H9 (cell line): ENCODE measurements at regions not wholly inside any gene's neighbourhood (a gene's known extent, or its start where the extent isn't known, plus 50 kb on each side); places are given as distances from the start of the nearest gene placed in this dataset.

ENCODE experiments used
- DNase-seq: peaks from one replicate; pipeline ENCODE4 v3.0.0-alpha.2; 2017
- H2AFZ ChIP-seq: one replicate; pipeline ENCODE4 v1.6.1; 2013; ENCODE audit warnings: mild to moderate bottlenecking, low read length, control low read depth, moderate library complexity
- H2AK5ac ChIP-seq: 2 replicates; pipeline ENCODE4 v1.6.1; 2013; ENCODE audit warnings: low read length, control low read depth, mixed read lengths; ENCODE audit not compliant: insufficient read length
- H2BK120ac ChIP-seq: one replicate; pipeline ENCODE4 v1.6.1; 2013; ENCODE audit warnings: low read depth, mild to moderate bottlenecking, low read length, control low read depth, inconsistent platforms; ENCODE audit not compliant: poor library complexity, severe bottlenecking
- H2BK12ac ChIP-seq: 2 replicates; pipeline ENCODE4 v1.6.1; 2013; ENCODE audit warnings: low read length, control low read depth, mixed read lengths, low read depth; ENCODE audit not compliant: insufficient read length
- H2BK15ac ChIP-seq: 2 replicates; pipeline ENCODE4 v1.6.1; 2013; ENCODE audit warnings: low read depth, low read length, control low read depth
- H2BK20ac ChIP-seq: one replicate; pipeline ENCODE4 v1.6.1; 2013; ENCODE audit warnings: low read depth, mild to moderate bottlenecking, low read length, control low read depth, inconsistent platforms; ENCODE audit not compliant: poor library complexity, severe bottlenecking
- H2BK5ac ChIP-seq: 2 replicates; pipeline ENCODE4 v1.6.1; 2013; ENCODE audit warnings: low read length, control low read depth, mixed read lengths; ENCODE audit not compliant: insufficient read length
- H3K14ac ChIP-seq: 2 replicates; pipeline ENCODE4 v1.6.1; 2013; ENCODE audit warnings: low read length, control low read depth; ENCODE audit not compliant: insufficient read depth
- H3K18ac ChIP-seq: 2 replicates; pipeline ENCODE4 v1.6.1; 2013; ENCODE audit warnings: low read depth, mild to moderate bottlenecking, mixed read lengths, low read length, control low read depth; ENCODE audit not compliant: insufficient read length
- H3K23ac ChIP-seq: 2 replicates; pipeline ENCODE4 v1.6.1; 2013; ENCODE audit warnings: low read length, control low read depth, mixed read lengths, low read depth; ENCODE audit not compliant: insufficient read length
- H3K23me2 ChIP-seq: 2 replicates; pipeline ENCODE4 v1.6.1; 2013; ENCODE audit warnings: low read depth, mild to moderate bottlenecking, mixed read lengths, low read length, control low read depth; ENCODE audit not compliant: insufficient read length, poor library complexity, severe bottlenecking
- H3K27ac ChIP-seq: 2 replicates; pipeline ENCODE4 v1.5.1; 2013; ENCODE audit warnings: low read length, control low read depth, mixed read lengths, low read depth; ENCODE audit not compliant: insufficient read length
- H3K27me3 ChIP-seq: 2 replicates; pipeline ENCODE4 v1.6.1; 2013; ENCODE audit warnings: low read length, control low read depth, inconsistent platforms; ENCODE audit not compliant: insufficient read depth
- H3K4ac ChIP-seq: 2 replicates; pipeline ENCODE4 v1.6.1; 2013; ENCODE audit warnings: low read depth, mild to moderate bottlenecking, control low read depth, inconsistent platforms, low read length, moderate library complexity
- H3K4me1 ChIP-seq: 2 replicates; pipeline ENCODE4 v1.6.1; 2013; ENCODE audit warnings: low read length, control low read depth, inconsistent platforms; ENCODE audit not compliant: insufficient read depth
- H3K4me2 ChIP-seq: 2 replicates; pipeline ENCODE4 v1.6.1; 2013; ENCODE audit warnings: low read length, control low read depth, mixed read lengths; ENCODE audit not compliant: insufficient read length, insufficient read depth
- H3K56ac ChIP-seq: 2 replicates; pipeline ENCODE4 v1.6.1; 2013; ENCODE audit warnings: low read depth, mild to moderate bottlenecking, mixed read lengths, low read length, control low read depth; ENCODE audit not compliant: insufficient read length
- H3K79me1 ChIP-seq: 2 replicates; pipeline ENCODE4 v1.6.1; 2013; ENCODE audit warnings: low read depth, mild to moderate bottlenecking, moderate library complexity, low read length, control low read depth, inconsistent platforms; ENCODE audit not compliant: insufficient read depth, poor library complexity, severe bottlenecking
- H3K79me2 ChIP-seq: 2 replicates; pipeline ENCODE4 v1.6.1; 2013; ENCODE audit warnings: low read length, control low read depth, inconsistent platforms; ENCODE audit not compliant: insufficient read depth
- H3K9ac ChIP-seq: 2 replicates; pipeline ENCODE4 v1.6.1; 2013; ENCODE audit warnings: low read length, control low read depth, mixed read lengths; ENCODE audit not compliant: insufficient read length; ENCODE audit errors: extremely low read depth
- H3K9me3 ChIP-seq: one replicate; pipeline ENCODE4 v1.6.1; 2013; ENCODE audit warnings: low read depth, low read length, inconsistent platforms; ENCODE audit not compliant: control insufficient read depth
- H3T11ph ChIP-seq: one replicate; pipeline ENCODE4 v1.6.1; 2013; ENCODE audit warnings: mild to moderate bottlenecking, low read length, control low read depth, inconsistent platforms
- H4K20me1 ChIP-seq: one replicate; pipeline ENCODE4 v1.6.1; 2013; ENCODE audit not compliant: control insufficient read depth, insufficient read length, insufficient read depth
- H4K5ac ChIP-seq: 2 replicates; pipeline ENCODE4 v1.6.1; 2013; ENCODE audit warnings: low read depth, mild to moderate bottlenecking, mixed read lengths, low read length, control low read depth; ENCODE audit not compliant: insufficient read length
- H4K8ac ChIP-seq: replicated peaks from 2 replicates; pipeline ENCODE4 v1.6.1; 2013; ENCODE audit warnings: low read length, control low read depth, mixed read lengths, low read depth; ENCODE audit not compliant: insufficient read length
- H4K91ac ChIP-seq: 2 replicates; pipeline ENCODE4 v1.6.1; 2013; ENCODE audit warnings: low read depth, mild to moderate bottlenecking, moderate library complexity, mixed read lengths, low read length, control low read depth; ENCODE audit not compliant: insufficient read length
- H3K27ac Mint-ChIP-seq, 3 experiments: 2 replicates in 2 of 3; 3 replicates in 1 of 3; pipeline ENCODE4 v1.8.0; 2020 to 2021; ENCODE audit warnings: mixed read lengths in 3 of 3, mild to moderate bottlenecking in 1 of 3, moderate library complexity in 1 of 3
- H3K27me3 Mint-ChIP-seq: 2 replicates; pipeline ENCODE4 v1.8.0; 2021; ENCODE audit warnings: low read depth, mild to moderate bottlenecking, moderate library complexity, mixed read lengths
- H3K36me3 Mint-ChIP-seq, 3 experiments: 2 replicates in 2 of 3; 3 replicates in 1 of 3; pipeline ENCODE4 v1.8.0; 2020 to 2021; ENCODE audit warnings: low read depth in 3 of 3, mixed read lengths in 3 of 3; ENCODE audit not compliant: insufficient read depth in 1 of 3
- H3K4me1 Mint-ChIP-seq, 2 experiments: 2 replicates each; pipeline ENCODE4 v1.8.0; 2020; ENCODE audit warnings: mixed read lengths in 2 of 2
- H3K4me3 Mint-ChIP-seq, 2 experiments: 2 replicates in 1 of 2; 3 replicates in 1 of 2; pipeline ENCODE4 v1.8.0; 2020 to 2021; ENCODE audit warnings: mild to moderate bottlenecking in 2 of 2, mixed read lengths in 2 of 2, moderate library complexity in 1 of 2
- H3K9me3 Mint-ChIP-seq, 2 experiments: 2 replicates in 1 of 2; 3 replicates in 1 of 2; pipeline ENCODE4 v1.8.0; 2020; ENCODE audit warnings: mild to moderate bottlenecking in 2 of 2, mixed read lengths in 2 of 2, moderate library complexity in 1 of 2
- CTCF ChIP-seq: fragments of 200-600 bp; sonication (generic); conservative IDR thresholded peaks from 3 replicates; pipeline ENCODE4 v1.8.0; 2021; ENCODE audit warnings: antibody characterized with exemption, mild to moderate bottlenecking
- WGBS: extraction: QIAGEN DNeasy Blood & Tissue Kit; methylation state at CpG from one replicate; pipeline ENCODE4 v1.1.7; 2013; ENCODE audit warnings: missing lambda C conversion rate, low lambda C conversion rate, mixed read lengths; ENCODE audit not compliant: insufficient read length; ENCODE audit errors: extremely low coverage; 5-methylcytosine and 5-hydroxymethylcytosine counted together

- no peaks in the 10 kb centered on the region for H3K23me2 ChIP-seq
- H3K4me1 Mint-ChIP-seq, result no peaks in the 10 kb centered on the region
- H3K9ac ChIP-seq, result no peak overlapping the region
- no peaks in the 10 kb centered on the region for H4K20me1 ChIP-seq
- H3K79me2 ChIP-seq, result no peaks in the 10 kb centered on the region
- no peak overlapping the region for H3K56ac ChIP-seq
- H3K4me2 ChIP-seq, result no peak overlapping the region
- no peak overlapping the region for H3K23ac ChIP-seq
- no peak overlapping the region for H3K27ac ChIP-seq
- H2AK5ac ChIP-seq, result no peak overlapping the region
- H2BK5ac ChIP-seq, result no peak overlapping the region
- no peak overlapping the region for H4K91ac ChIP-seq
- H3K27ac Mint-ChIP-seq, result no peak overlapping the region
- H3K9me3 ChIP-seq, result no peaks in the 10 kb centered on the region
- H2BK120ac ChIP-seq, result no peak overlapping the region
- H3K9me3 Mint-ChIP-seq, result peaks cover 11 to 21% of the 10 kb centered on the region in 2 experiments; a peak in 4 of 5 replicates
- H3K36me3 Mint-ChIP-seq, result peaks cover 5 to 10% (median 6%) of the 10 kb centered on the region in 3 experiments; a peak in 5 of 7 replicates
- WGBS, result no CpG with 5 or more reads among the region's 4 CpGs
- H3K27me3 Mint-ChIP-seq, result no peaks in the 10 kb centered on the region; the same call in 1 of the 2 replicates
- no peak overlapping the region for H2BK20ac ChIP-seq
- H3K4ac ChIP-seq, result no peak overlapping the region
- no peak for TF ChIP-seq CTCF
- H3T11ph ChIP-seq, result no peak overlapping the region
- no peak overlapping the region for H2BK15ac ChIP-seq
- H3K18ac ChIP-seq, result no peak overlapping the region
- H2AFZ ChIP-seq, result no peak overlapping the region
- H3K79me1 ChIP-seq, result no peaks in the 10 kb centered on the region
- H4K8ac ChIP-seq, result no peak overlapping the region
- no peaks in the 10 kb centered on the region for H3K4me1 ChIP-seq
- no peak overlapping the region for H4K5ac ChIP-seq
- no peak overlapping the region for H2BK12ac ChIP-seq
- no peak overlapping the region for H3K4me3 Mint-ChIP-seq
- H3K14ac ChIP-seq, result no peak overlapping the region
- DNase-seq, result no peak
- no peaks in the 10 kb centered on the region for H3K27me3 ChIP-seq
These were observed 391.3 kb upstream of the CELF4 start for GRCh38 chr18:37956902-37957301.
